OCI-LY7 (cell line): ENCODE measurements at regions not wholly inside any gene's neighbourhood (a gene's known extent, or its start where the extent isn't known, plus 50 kb on each side); places are given as distances from the start of the nearest gene placed in this dataset.
"Not testable (repeated sequence)": the region's sequence is repeated elsewhere in the genome, so short reads cannot be mapped to it uniquely, and the experiment has no call there.

Experiments
- BruUV-seq: library from RNA; stranded (reverse); fragments of 400-500 nt; replicated peaks from 2 replicates; lab custom pipeline; 2021; lab: Mats Ljungman, UMichigan
- CTCF ChIA-PET: fragments of 300-600 bp; sonication (Branson Sonifier 250); formaldehyde crosslinking; loops from one replicate; lab custom pipeline; 2022; ENCODE audit warnings: antibody characterized with exemption; ENCODE audit not compliant: unreplicated experiment; lab: Charles Lee
- POLR2A ChIA-PET: fragments of 300-600 bp; sonication (Branson Sonifier 250); formaldehyde crosslinking; loops from one replicate; lab custom pipeline; 2022; ENCODE audit warnings: antibody characterized with exemption; lab: Charles Lee
- DNase-seq: peaks from one replicate; pipeline ENCODE4 v3.0.0-alpha.2; 2015; ENCODE audit warnings: low spot score
- H2AFZ ChIP-seq: fragments of 200-600 bp; sonication (generic), shearing (Covaris generic); 2 replicates; pipeline ENCODE4 v1.6.1; 2014; ENCODE audit warnings: mild to moderate bottlenecking, antibody characterized with exemption, low read length, moderate library complexity
- H3K27ac ChIP-seq: fragments of 200-600 bp; sonication (generic); 2 replicates; pipeline ENCODE4 v1.5.1; 2014; ENCODE audit warnings: mixed run types, low read depth, mild to moderate bottlenecking, moderate library complexity, low read length, inconsistent platforms; ENCODE audit not compliant: poor library complexity, severe bottlenecking
- H3K36me3 ChIP-seq: fragments of 200-600 bp; sonication (generic); 2 replicates; pipeline ENCODE4 v1.6.1; 2014; ENCODE audit warnings: mild to moderate bottlenecking, antibody characterized with exemption, low read length, moderate library complexity, mixed read lengths; ENCODE audit not compliant: insufficient read depth
- H3K4me1 ChIP-seq: fragments of 200-600 bp; sonication (generic); 2 replicates; pipeline ENCODE4 v1.5.1; 2014; ENCODE audit warnings: mild to moderate bottlenecking, low read length; ENCODE audit not compliant: insufficient read depth, poor library complexity, severe bottlenecking
- H3K4me2 ChIP-seq: fragments of 200-600 bp; sonication (generic); 2 replicates; pipeline ENCODE4 v1.6.1; 2014; ENCODE audit warnings: mild to moderate bottlenecking, low read length
- H3K4me3 ChIP-seq: fragments of 200-600 bp; sonication (generic); 2 replicates; pipeline ENCODE4 v1.5.1; 2014; ENCODE audit warnings: mild to moderate bottlenecking, low read depth, low read length; ENCODE audit not compliant: poor library complexity, severe bottlenecking
- H3K79me2 ChIP-seq: fragments of 200-600 bp; sonication (generic); 2 replicates; pipeline ENCODE4 v1.6.1; 2016; ENCODE audit warnings: low read depth, mild to moderate bottlenecking, low read length, moderate library complexity, mixed read lengths; ENCODE audit not compliant: insufficient read depth
- H3K9me2 ChIP-seq: fragments of 200-600 bp; sonication (generic); 2 replicates; pipeline ENCODE4 v1.6.1; 2016; ENCODE audit warnings: mild to moderate bottlenecking, low read length, mixed read lengths; ENCODE audit not compliant: insufficient read depth
- H3K9me3 ChIP-seq: fragments of 200-600 bp; sonication (generic); 2 replicates; pipeline ENCODE4 v1.6.1; 2014; ENCODE audit warnings: mild to moderate bottlenecking, mixed run types, low read length, mixed read lengths
- H4K20me1 ChIP-seq: fragments of 200-600 bp; sonication (generic); 2 replicates; pipeline ENCODE4 v1.6.1; 2014; ENCODE audit warnings: mild to moderate bottlenecking, antibody characterized with exemption, low read length, moderate library complexity, mixed read lengths; ENCODE audit not compliant: insufficient read depth
- CTCF ChIP-seq: fragments of 200-600 bp; sonication (generic); conservative IDR thresholded peaks from 2 replicates; pipeline ENCODE4 v1.5.1; 2014; ENCODE audit warnings: mild to moderate bottlenecking, antibody characterized with exemption, low read length, moderate library complexity, mixed read lengths
- EZH2phosphoT487 ChIP-seq: fragments of 200-600 bp; sonication (generic); IDR thresholded peaks from 2 replicates; pipeline ENCODE4 v1.6.1; 2018; ENCODE audit warnings: low read depth, borderline replicate concordance, mild to moderate bottlenecking, mixed run types, antibody characterized with exemption, low read length, moderate library complexity, mixed read lengths
- intact Hi-C: fragments of 100-400 bp; cut with micrococcal nuclease; formaldehyde crosslinking; loops from one replicate; pipeline ENCODE4 v1.10.0; 2022; ENCODE audit not compliant: unreplicated experiment

DNA sequence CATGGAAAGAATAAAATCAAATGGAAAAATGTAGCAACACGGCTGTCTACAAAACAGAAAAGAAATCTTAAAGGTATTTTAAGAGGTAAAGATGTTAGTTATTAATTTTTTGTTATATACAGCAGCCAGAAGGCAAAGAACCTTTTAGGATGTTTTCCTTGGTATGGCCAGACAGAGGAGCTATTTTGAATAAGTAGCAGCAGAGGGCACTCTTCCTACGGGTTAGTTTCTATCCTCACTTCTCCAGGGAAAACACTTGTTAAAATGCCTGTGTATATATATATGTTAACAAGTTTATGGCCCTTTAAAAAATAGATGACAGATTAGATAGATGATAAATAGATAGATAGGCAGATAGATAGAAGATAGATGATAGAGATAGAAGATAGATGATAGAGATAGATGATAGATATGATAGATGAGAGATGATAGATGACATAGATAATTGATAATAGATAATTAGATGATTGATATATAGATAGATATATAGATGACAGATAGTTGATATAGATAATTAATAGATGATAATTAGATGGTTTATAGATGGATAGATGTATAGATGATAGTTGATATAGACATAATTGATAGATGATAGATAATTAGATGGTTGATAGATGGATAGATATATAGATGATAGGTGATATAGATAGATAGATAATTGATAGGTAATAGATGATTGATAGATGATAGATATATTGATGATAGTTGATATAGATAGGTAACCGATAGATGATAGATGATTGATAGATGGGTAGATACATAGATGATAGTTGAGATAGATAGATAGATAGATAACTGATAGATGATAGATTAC lies 57.8 kb upstream of the WIPF3 start:
- Histone ChIP-seq H2AFZ (no peak overlapping the region), H3K4me3 (no peak overlapping the region), H3K9me3 (no peaks in the 10 kb centered on the region), H3K27ac (no peak overlapping the region), H3K36me3 (no peaks in the 10 kb centered on the region), H4K20me1 (no peaks in the 10 kb centered on the region), H3K9me2 (no peaks in the 10 kb centered on the region), H3K4me1 (no peaks in the 10 kb centered on the region), H3K4me2 (no peak overlapping the region), H3K79me2 (no peaks in the 10 kb centered on the region)
- intact Hi-C loops, result no loop called here
- peak; percentile 27 for DNase-seq
- TF ChIP-seq EZH2phosphoT487, result no peak
- TF ChIP-seq CTCF, result peak; percentile 71
- CTCF ChIA-PET, result no interaction called here
- BruUV-seq, result no TSS peak
- POLR2A ChIA-PET, result interaction anchor here (1.0 kb wide), 1 partner anchor 325 kb away, joined by 3 read pairs; no protein-coding TSS in a partner anchor

GRCh38 chr7:29749701-29750321 lies 56.5 kb upstream of the WIPF3 start:
- H3K9me2 ChIP-seq, result no peaks in the 10 kb centered on the region
- CTCF ChIA-PET, result no interaction called here
- no peaks in the 10 kb centered on the region for H3K4me1 ChIP-seq
- no peaks in the 10 kb centered on the region for H3K9me3 ChIP-seq
- no peaks in the 10 kb centered on the region for H3K79me2 ChIP-seq
- no peak overlapping the region for H3K4me2 ChIP-seq
- POLR2A ChIA-PET, result no interaction called here
- H3K27ac ChIP-seq, result no peak overlapping the region
- BruUV-seq, result no TSS peak
- TF ChIP-seq EZH2phosphoT487 (no peak), CTCF (no peak)
- H4K20me1 ChIP-seq, result no peaks in the 10 kb centered on the region
- intact Hi-C loops, result loop anchor here (10.0 kb wide), 1 partner anchor 315 kb away; no protein-coding TSS in a partner anchor
- H3K4me3 ChIP-seq, result no peak overlapping the region
- no peak for DNase-seq
- H2AFZ ChIP-seq, result no peak overlapping the region
- H3K36me3 ChIP-seq, result no peaks in the 10 kb centered on the region

GRCh38 chr7:29750373-29750940 lies 55.9 kb upstream of the WIPF3 start:
- not testable (repeated sequence) for BruUV-seq

DNA sequence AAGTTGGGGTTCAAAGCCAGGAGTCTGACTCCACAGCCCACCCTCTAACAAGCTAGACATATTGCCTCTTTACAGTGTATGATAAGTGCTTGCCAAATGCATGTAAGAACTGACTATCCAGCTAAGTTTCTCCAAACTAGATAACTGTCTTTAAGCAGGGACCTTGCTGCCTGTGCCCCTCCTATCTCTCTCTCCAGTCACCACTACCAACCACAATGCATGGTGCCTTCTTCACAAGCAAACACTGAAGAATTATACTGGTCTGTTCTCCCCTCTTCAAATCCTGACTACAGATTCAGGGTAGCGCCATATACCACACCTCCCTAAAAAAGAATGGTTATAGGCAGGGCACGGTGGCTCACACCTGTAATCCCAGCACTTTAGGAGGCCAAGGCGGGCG lies 55.3 kb upstream of the WIPF3 start:
- H3K4me2 ChIP-seq, H2AFZ ChIP-seq, H3K79me2 ChIP-seq, H3K9me2 ChIP-seq, H3K4me1 ChIP-seq, H3K9me3 ChIP-seq, BruUV-seq, CTCF ChIA-PET, H3K27ac ChIP-seq, DNase-seq, H3K4me3 ChIP-seq, H4K20me1 ChIP-seq, H3K36me3 ChIP-seq: not testable (repeated sequence)
- POLR2A ChIA-PET, result interaction anchor here (0.6 kb wide), 1 partner anchor 1939 kb away, joined by 3 read pairs; no protein-coding TSS in a partner anchor
- intact Hi-C loops, result loop anchor here (10.0 kb wide), 1 partner anchor 314 kb away; no protein-coding TSS in a partner anchor

More at GRCh38 chr7:29750373-29750940, 55.9 kb upstream of the WIPF3 start:
- CTCF ChIA-PET, H3K4me2 ChIP-seq, H3K9me3 ChIP-seq, H3K36me3 ChIP-seq, H2AFZ ChIP-seq, POLR2A ChIA-PET, H3K9me2 ChIP-seq, H3K27ac ChIP-seq, H3K4me1 ChIP-seq, H3K4me3 ChIP-seq, DNase-seq, H3K79me2 ChIP-seq, H4K20me1 ChIP-seq: not testable (repeated sequence)
- intact Hi-C loops, result loop anchor here (10.0 kb wide), 1 partner anchor 314 kb away; no protein-coding TSS in a partner anchor
